ENCODE measurements at regions not wholly inside any gene's neighbourhood (a gene's known extent, or its start where the extent isn't known, plus 50 kb on each side); places are given as distances from the start of the nearest gene placed in this dataset.

GRCh38 chr12:85504624-85505023 lies 224.6 kb downstream of the ALX1 start:
- 89% methylated on average over 4 of the region's 4 CpGs; no CpG with 5 or more reads in 1 of the 2 experiments for WGBS, 2 experiments (ENCODE audit: extremely low coverage in 1 of 2, insufficient coverage in 1 of 2, insufficient read length in 1 of 2, insufficient replicate concordance in 2 of 2, low coverage in 1 of 2, low lambda C conversion rate in 2 of 2, missing lambda C conversion rate in 1 of 2)
- FAIRE-seq: no peak

More at GRCh38 chr12:85504624-85505023, 224.6 kb downstream of the ALX1 start:
- Histone ChIP-seq H3K4ac (replicated peaks; ENCODE audit: insufficient read length, low read depth, low read length) (no peak overlapping the region), H3K9me3 (ENCODE audit: insufficient read depth in 2 of 2, low read depth in 1 of 2, low read length in 1 of 2) (no peaks in the 10 kb centered on the region), H3K4me1 (replicated peaks in 1 of 4; ENCODE audit: control insufficient read depth in 3 of 4, insufficient read depth in 4 of 4, low read length in 3 of 4) (no peaks in the 10 kb centered on the region), H4K91ac (replicated peaks; ENCODE audit: insufficient read length, low read length) (no peak overlapping the region), H3K23me2 (ENCODE audit: low read depth, low read length) (no peaks in the 10 kb centered on the region), H3K4me2 (ENCODE audit: insufficient read depth in 1 of 2, low read depth in 2 of 2, low read length in 2 of 2) (no peak overlapping the region), H3K4me3 (ENCODE audit: extremely low read depth in 1 of 4, insufficient read depth in 2 of 4, low read depth in 3 of 4, low read length in 4 of 4) (no peak overlapping the region), H3K27ac (ENCODE audit: low read depth, low read length) (no peak overlapping the region), H3K79me1 (ENCODE audit: low read depth, low read length) (no peaks in the 10 kb centered on the region), H3K18ac (ENCODE audit: extremely low read depth, low read length) (no peak overlapping the region), H3K14ac (ENCODE audit: insufficient read length) (no peak overlapping the region), H3K79me2 (ENCODE audit: control insufficient read depth in 1 of 2, insufficient read depth in 2 of 2, low read length in 2 of 2) (no peaks in the 10 kb centered on the region), H3K23ac (ENCODE audit: insufficient read length) (no peak overlapping the region), H2BK12ac (ENCODE audit: low read depth, low read length) (no peak overlapping the region), H2AK5ac (ENCODE audit: low read depth, low read length) (no peak overlapping the region), H3K9ac (replicated peaks in 1 of 4; ENCODE audit: extremely low read depth in 1 of 4, low read depth in 3 of 4, low read length in 3 of 4) (no peak overlapping the region), H3K27me3 (replicated peaks in 1 of 4; ENCODE audit: control insufficient read depth in 3 of 4, extremely low read depth in 1 of 4, insufficient read depth in 3 of 4, low read length in 3 of 4) (no peaks in the 10 kb centered on the region), H2BK15ac (ENCODE audit: low read length) (no peak overlapping the region), H4K20me1 (replicated peaks in 1 of 2; ENCODE audit: control insufficient read depth in 1 of 2, insufficient read depth in 2 of 2, low read length in 2 of 2) (no peaks in the 10 kb centered on the region), H3K56ac (replicated peaks; ENCODE audit: insufficient read length, low read depth, low read length) (no peak overlapping the region), H2BK5ac (ENCODE audit: low read depth, low read length) (no peak overlapping the region), H4K5ac (ENCODE audit: insufficient read length, low read depth, low read length) (no peak overlapping the region), H2AFZ (ENCODE audit: low read length) (no peak overlapping the region), H2BK120ac (replicated peaks; ENCODE audit: low read depth, low read length) (no peak overlapping the region), H4K8ac (ENCODE audit: extremely low read depth, insufficient read depth, low read length) (no peak overlapping the region), H3K36me3 (ENCODE audit: control insufficient read depth in 2 of 4, insufficient read depth in 4 of 4, low read length in 3 of 4) (no peaks in the 10 kb centered on the region), H2BK20ac (ENCODE audit: low read length) (no peak overlapping the region)
- no peak for TF ChIP-seq YY1 (IDR thresholded peaks at IDR 0.05; ENCODE audit: low read depth, low read length)
- TF ChIP-seq CREB1 (IDR thresholded peaks at IDR 0.05): no peak
- no peak for TF ChIP-seq SP2 (IDR thresholded peaks at IDR 0.05; ENCODE audit: low read length)
- no peak for TF ChIP-seq E2F6 (IDR thresholded peaks at IDR 0.05)
- no peak for TF ChIP-seq KDM4A (IDR thresholded peaks at IDR 0.05; ENCODE audit: low read depth, low read length, severe bottlenecking)
- no peak for TF ChIP-seq MAFK (IDR thresholded peaks at IDR 0.05; ENCODE audit: low read depth, low read length)
- no peak for TF ChIP-seq CEBPB (IDR thresholded peaks at IDR 0.05; ENCODE audit: low read depth, low read length)
- no peak for TF ChIP-seq SAP30 (IDR thresholded peaks at IDR 0.05; ENCODE audit: insufficient read depth, insufficient replicate concordance, low read length)
- TF ChIP-seq SIRT6 (IDR thresholded peaks at IDR 0.05; ENCODE audit: low read length): no peak
- no peak for TF ChIP-seq EP300 (IDR thresholded peaks at IDR 0.05; ENCODE audit: borderline replicate concordance in 1 of 2, low read depth in 2 of 2, low read length in 2 of 2)
- TF ChIP-seq RAD21 (IDR thresholded peaks at IDR 0.05 in 1 of 2, conservative IDR thresholded peaks at IDR 0.05 in 1 of 2; ENCODE audit: low read depth in 2 of 2, low read length in 2 of 2): no peak
- no peak for TF ChIP-seq SIX5 (IDR thresholded peaks at IDR 0.05; ENCODE audit: low read depth, low read length)
- no peak for TF ChIP-seq RXRA (IDR thresholded peaks at IDR 0.05; ENCODE audit: insufficient read depth, low read depth, low read length)
- POLR2A ChIA-PET (ENCODE audit: partially characterized antibody): no interaction called here
- CTCF ChIA-PET (ENCODE audit: partially characterized antibody): interaction anchor here (0.6 kb wide), 1 partner anchor 19 kb away, joined by 3 read pairs; no protein-coding TSS in a partner anchor
- no peak for DNase-seq (ENCODE audit: low read depth in 1 of 2, low spot score in 2 of 2)
